ENCODE measurements at regions not wholly inside any gene's neighbourhood (a gene's known extent, or its start where the extent isn't known, plus 50 kb on each side); places are given as distances from the start of the nearest gene placed in this dataset.

GRCh38 chr14:87443787-87444186 is 549.2 kb downstream of the GALC start:
- DNase-seq (ENCODE audit: low read depth) = no peak
- H3K4me3 ChIP-seq (ENCODE audit: low read depth, low read length) = no peak overlapping the region
- TF ChIP-seq CTCF (IDR thresholded peaks at IDR 0.05; ENCODE audit: low read depth, low read length, missing control alignments) = no peak
- in situ Hi-C loops (cut with HindIII; ENCODE audit: low sequenced_read_pairs) = no loop called here

GRCh38 chr14:87443039-87443438 is 549.9 kb downstream of the GALC start:
- H3K4me3 ChIP-seq (ENCODE audit: low read depth, low read length) = no peak overlapping the region
- DNase-seq (ENCODE audit: low read depth) = no peak
- no peak for TF ChIP-seq CTCF (IDR thresholded peaks at IDR 0.05; ENCODE audit: low read depth, low read length, missing control alignments)
- in situ Hi-C loops (cut with HindIII; ENCODE audit: low sequenced_read_pairs) = no loop called here

- DNase-seq (ENCODE audit: low read depth) = no peak
- in situ Hi-C loops (cut with HindIII; ENCODE audit: low sequenced_read_pairs) = no loop called here
- no peak overlapping the region for H3K4me3 ChIP-seq (ENCODE audit: low read depth, low read length)
- TF ChIP-seq CTCF (IDR thresholded peaks at IDR 0.05; ENCODE audit: low read depth, low read length, missing control alignments) = no peak
These were observed 555.8 kb downstream of the GALC start for GRCh38 chr14:87437158-87437557.

- H3K4me3 ChIP-seq (ENCODE audit: low read depth, low read length) = no peak overlapping the region
- no peak for DNase-seq (ENCODE audit: low read depth)
- in situ Hi-C loops (cut with HindIII; ENCODE audit: low sequenced_read_pairs) = no loop called here
- TF ChIP-seq CTCF (IDR thresholded peaks at IDR 0.05; ENCODE audit: low read depth, low read length, missing control alignments) = no peak
These were observed 558.3 kb downstream of the GALC start for GRCh38 chr14:87434680-87435079.

- no peak for TF ChIP-seq CTCF (IDR thresholded peaks at IDR 0.05; ENCODE audit: low read depth, low read length, missing control alignments)
- no peak overlapping the region for H3K4me3 ChIP-seq (ENCODE audit: low read depth, low read length)
- in situ Hi-C loops (cut with HindIII; ENCODE audit: low sequenced_read_pairs) = no loop called here
- no peak for DNase-seq (ENCODE audit: low read depth)
These were observed 559.0 kb downstream of the GALC start for GRCh38 chr14:87434011-87434410.

- H3K4me3 ChIP-seq (ENCODE audit: low read depth, low read length) = no peak overlapping the region
- no peak for TF ChIP-seq CTCF (IDR thresholded peaks at IDR 0.05; ENCODE audit: low read depth, low read length, missing control alignments)
- DNase-seq (ENCODE audit: low read depth) = no peak
- in situ Hi-C loops (cut with HindIII; ENCODE audit: low sequenced_read_pairs) = no loop called here
These were observed 560.3 kb downstream of the GALC start for GRCh38 chr14:87432698-87433097.

- no peak overlapping the region for H3K4me3 ChIP-seq (ENCODE audit: low read depth, low read length)
- no peak for DNase-seq (ENCODE audit: low read depth)
- in situ Hi-C loops (cut with HindIII; ENCODE audit: low sequenced_read_pairs) = no loop called here
- TF ChIP-seq CTCF (IDR thresholded peaks at IDR 0.05; ENCODE audit: low read depth, low read length, missing control alignments) = no peak
These were observed 562.2 kb downstream of the GALC start for GRCh38 chr14:87430810-87431209.

Data from astrocyte of the cerebellum (primary cell).